Peyer's patch (tissue), 4 donors: ENCODE measurements at regions not wholly inside any gene's neighbourhood (a gene's known extent, or its start where the extent isn't known, plus 50 kb on each side); places are given as distances from the start of the nearest gene placed in this dataset.

Experiments
- POLR2A ChIP-seq, 2 donors: fragments of 450-650 bp; IDR thresholded peaks; one replicate each; pipeline ENCODE4 v1.5.1; 2017; ENCODE audit warnings: antibody characterized with exemption in 2 of 2, mild to moderate bottlenecking in 2 of 2, moderate library complexity in 2 of 2
- TF ChIP-seq, protein P1 (sequence below), 6 experiments: fragments of 450-650 bp in 4 of 6; fragments of 200-600 bp in 2 of 6; sonication (generic) in 1 of 6; IDR thresholded peaks; one replicate each; pipeline ENCODE4 v1.5.1; 2017 to 2019; ENCODE audit warnings: antibody characterized with exemption in 6 of 6, mild to moderate bottlenecking in 3 of 6, moderate library complexity in 1 of 6

DNA sequence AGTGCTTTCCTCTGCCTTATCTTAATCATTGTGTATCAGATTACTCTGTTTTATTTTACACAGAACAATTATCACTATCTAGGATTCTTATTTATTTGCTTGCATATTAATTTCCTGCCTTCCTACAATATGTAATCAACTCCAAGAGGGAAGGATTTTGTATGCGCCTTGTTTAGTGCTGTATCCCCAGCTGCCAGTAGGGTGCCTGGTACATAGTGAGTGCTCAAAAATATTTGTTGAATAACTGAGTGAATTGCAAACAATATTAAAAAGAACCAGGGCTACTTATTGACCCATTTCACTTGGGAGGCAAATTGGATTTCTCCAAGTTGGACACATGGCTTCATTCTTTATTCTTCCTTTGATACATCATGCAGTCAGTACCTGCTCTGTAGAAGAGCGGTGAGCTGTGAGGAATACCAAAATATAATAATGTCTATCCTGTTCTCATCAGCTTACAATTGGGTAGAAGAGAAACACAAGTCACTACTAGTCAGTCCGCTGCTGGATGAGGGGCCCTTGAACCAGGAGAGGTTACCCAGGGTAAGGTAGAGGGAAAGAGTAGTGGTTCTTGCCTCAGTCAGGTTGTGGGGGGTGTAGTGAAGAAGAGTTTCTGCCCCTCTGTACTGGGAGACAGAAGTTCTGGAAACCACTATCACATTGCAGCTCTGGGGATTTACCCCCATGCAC is 233.9 kb upstream of the ZBTB20 start:
- TF ChIP-seq, protein P1, sequence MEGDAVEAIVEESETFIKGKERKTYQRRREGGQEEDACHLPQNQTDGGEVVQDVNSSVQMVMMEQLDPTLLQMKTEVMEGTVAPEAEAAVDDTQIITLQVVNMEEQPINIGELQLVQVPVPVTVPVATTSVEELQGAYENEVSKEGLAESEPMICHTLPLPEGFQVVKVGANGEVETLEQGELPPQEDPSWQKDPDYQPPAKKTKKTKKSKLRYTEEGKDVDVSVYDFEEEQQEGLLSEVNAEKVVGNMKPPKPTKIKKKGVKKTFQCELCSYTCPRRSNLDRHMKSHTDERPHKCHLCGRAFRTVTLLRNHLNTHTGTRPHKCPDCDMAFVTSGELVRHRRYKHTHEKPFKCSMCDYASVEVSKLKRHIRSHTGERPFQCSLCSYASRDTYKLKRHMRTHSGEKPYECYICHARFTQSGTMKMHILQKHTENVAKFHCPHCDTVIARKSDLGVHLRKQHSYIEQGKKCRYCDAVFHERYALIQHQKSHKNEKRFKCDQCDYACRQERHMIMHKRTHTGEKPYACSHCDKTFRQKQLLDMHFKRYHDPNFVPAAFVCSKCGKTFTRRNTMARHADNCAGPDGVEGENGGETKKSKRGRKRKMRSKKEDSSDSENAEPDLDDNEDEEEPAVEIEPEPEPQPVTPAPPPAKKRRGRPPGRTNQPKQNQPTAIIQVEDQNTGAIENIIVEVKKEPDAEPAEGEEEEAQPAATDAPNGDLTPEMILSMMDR (IDR thresholded peaks at IDR 0.05), result no peak
- no peak for TF ChIP-seq POLR2A (IDR thresholded peaks at IDR 0.05)
